ENCODE measurements at regions not wholly inside any gene's neighbourhood (a gene's known extent, or its start where the extent isn't known, plus 50 kb on each side); places are given as distances from the start of the nearest gene placed in this dataset.

DNA sequence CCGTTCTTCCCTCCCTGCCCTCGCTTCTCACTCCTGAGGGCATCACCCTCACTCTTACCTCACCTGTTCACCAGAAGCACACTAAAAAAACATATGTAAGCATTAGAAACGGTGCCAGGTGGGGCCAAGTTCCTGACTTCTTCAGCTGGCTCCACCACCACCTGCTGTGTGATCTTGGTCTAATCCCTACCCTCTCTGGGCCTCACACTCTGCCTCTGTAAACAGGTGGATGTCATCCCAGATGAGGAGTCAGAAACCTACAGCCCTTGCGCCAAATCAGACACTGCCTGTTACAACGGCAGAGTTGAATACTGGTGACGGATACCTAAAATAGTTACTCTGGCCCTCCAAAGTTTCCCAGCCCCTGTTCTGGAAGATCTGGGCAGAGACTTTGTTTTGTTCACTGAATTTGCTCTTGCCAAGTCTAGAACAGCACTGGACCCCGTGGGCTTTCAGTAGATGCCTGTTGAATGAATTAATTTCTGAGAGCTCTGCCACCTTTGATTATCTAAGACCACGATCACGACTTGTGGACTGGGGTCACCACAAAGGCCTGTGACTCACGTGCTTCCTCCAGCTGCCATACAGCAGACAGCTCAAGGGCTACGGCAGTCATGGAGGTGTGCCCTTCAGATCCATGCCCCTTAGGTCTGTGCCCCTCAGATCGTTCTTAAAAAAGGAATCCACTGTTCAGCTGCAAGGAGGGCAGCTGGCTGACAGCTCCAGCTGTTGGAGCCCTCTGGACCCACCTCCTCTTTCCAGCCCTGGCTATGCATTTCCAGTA, 71.9 kb downstream of the GSC start:
- CTCF ChIA-PET, result interaction anchor here (0.7 to 1.5 kb wide), 4 partner anchors 8 to 733 kb away, joined by 3 to 7 read pairs (median 4); no protein-coding TSS in a partner anchor
- no peaks in the 10 kb centered on the region for H3K36me3 ChIP-seq (ENCODE audit: control insufficient read depth in 2 of 2, insufficient read depth in 1 of 2, low read length in 2 of 2)
- no peak overlapping the region for H3K4me3 ChIP-seq (ENCODE audit: low read depth, low read length)
- H3K9me3 ChIP-seq (ENCODE audit: control insufficient read depth, insufficient read depth, low read depth, low read length), result no peaks in the 10 kb centered on the region
- no peaks in the 10 kb centered on the region for H3K4me1 ChIP-seq (ENCODE audit: control insufficient read depth, insufficient read depth, low read length)
- H3K27ac ChIP-seq (ENCODE audit: extremely low read depth, low read depth, low read length), result no peak overlapping the region
- POLR2A ChIA-PET, result no interaction called here
- TF ChIP-seq WT1 (tag by site-specific recombination; IDR thresholded peaks at IDR 0.05), result no peak
- no peak for TF ChIP-seq ZNF280D (tag by site-specific recombination; IDR thresholded peaks at IDR 0.05)
- 0 out of 2 replicates have a peak, but pooled peaks have one; percentile 22 for TF ChIP-seq ZNF768 (tag by site-specific recombination; IDR thresholded peaks at IDR 0.05)

- no peaks in the 10 kb centered on the region for H3K4me1 ChIP-seq (ENCODE audit: control insufficient read depth, insufficient read depth, low read length)
- TF ChIP-seq ZNF311 (tag by site-specific recombination; IDR thresholded peaks at IDR 0.05; ENCODE audit: borderline replicate concordance), result no peak
- TF ChIP-seq KLF8 (tag by site-specific recombination; IDR thresholded peaks at IDR 0.05), result no peak
- no peak for TF ChIP-seq ZNF558 (tag by site-specific recombination; IDR thresholded peaks at IDR 0.05)
- no peaks in the 10 kb centered on the region for H3K9me3 ChIP-seq (ENCODE audit: control insufficient read depth, insufficient read depth, low read depth, low read length)
- no peak overlapping the region for H3K27ac ChIP-seq (ENCODE audit: extremely low read depth, low read depth, low read length)
- POLR2A ChIA-PET, result no interaction called here
- CTCF ChIA-PET, result interaction anchor here (0.8 to 0.9 kb wide), 2 partner anchors 51 to 736 kb away, joined by 3 read pairs; no protein-coding TSS in a partner anchor
- H3K36me3 ChIP-seq (ENCODE audit: control insufficient read depth in 2 of 2, insufficient read depth in 1 of 2, low read length in 2 of 2), result no peaks in the 10 kb centered on the region
- no peak overlapping the region for H3K4me3 ChIP-seq (ENCODE audit: low read depth, low read length)
Measured at GRCh38 chr14:94696518-94696917, 73.4 kb downstream of the GSC start.

GRCh38 chr14:94695231-94695630, 74.7 kb downstream of the GSC start:
- H3K36me3 ChIP-seq (ENCODE audit: control insufficient read depth in 2 of 2, insufficient read depth in 1 of 2, low read length in 2 of 2), result no peaks in the 10 kb centered on the region
- TF ChIP-seq ZNF133 (tag by site-specific recombination; IDR thresholded peaks at IDR 0.05), result no peak
- TF ChIP-seq ZNF449 (tag by site-specific recombination; IDR thresholded peaks at IDR 0.05), result no peak
- no peak for TF ChIP-seq KLF10 (tag by site-specific recombination; IDR thresholded peaks at IDR 0.05)
- ChIA-PET CTCF (no interaction called here), POLR2A (no interaction called here)
- no peak overlapping the region for H3K27ac ChIP-seq (ENCODE audit: extremely low read depth, low read depth, low read length)
- no peaks in the 10 kb centered on the region for H3K4me1 ChIP-seq (ENCODE audit: control insufficient read depth, insufficient read depth, low read length)
- H3K9me3 ChIP-seq (ENCODE audit: control insufficient read depth, insufficient read depth, low read depth, low read length), result no peaks in the 10 kb centered on the region
- no peak overlapping the region for H3K4me3 ChIP-seq (ENCODE audit: low read depth, low read length)

DNA sequence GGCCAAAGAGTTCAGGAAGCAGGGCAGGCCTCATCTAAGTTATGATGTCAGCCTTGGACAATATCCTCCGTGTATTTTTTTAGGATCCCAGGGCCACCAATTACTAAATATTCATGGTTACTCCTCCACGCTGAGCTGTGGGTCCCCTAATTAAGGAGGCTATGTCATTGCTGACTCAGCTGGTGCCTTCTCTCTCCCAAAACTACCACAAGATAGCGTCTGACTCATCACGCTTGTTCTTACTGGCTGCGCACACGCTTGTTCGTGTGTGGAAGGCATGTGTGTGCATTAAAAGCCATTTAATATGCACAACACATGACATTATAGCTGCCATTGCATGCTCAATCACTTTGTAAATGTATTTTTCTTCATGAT, 78.3 kb downstream of the GSC start:
- TF ChIP-seq, protein P1, sequence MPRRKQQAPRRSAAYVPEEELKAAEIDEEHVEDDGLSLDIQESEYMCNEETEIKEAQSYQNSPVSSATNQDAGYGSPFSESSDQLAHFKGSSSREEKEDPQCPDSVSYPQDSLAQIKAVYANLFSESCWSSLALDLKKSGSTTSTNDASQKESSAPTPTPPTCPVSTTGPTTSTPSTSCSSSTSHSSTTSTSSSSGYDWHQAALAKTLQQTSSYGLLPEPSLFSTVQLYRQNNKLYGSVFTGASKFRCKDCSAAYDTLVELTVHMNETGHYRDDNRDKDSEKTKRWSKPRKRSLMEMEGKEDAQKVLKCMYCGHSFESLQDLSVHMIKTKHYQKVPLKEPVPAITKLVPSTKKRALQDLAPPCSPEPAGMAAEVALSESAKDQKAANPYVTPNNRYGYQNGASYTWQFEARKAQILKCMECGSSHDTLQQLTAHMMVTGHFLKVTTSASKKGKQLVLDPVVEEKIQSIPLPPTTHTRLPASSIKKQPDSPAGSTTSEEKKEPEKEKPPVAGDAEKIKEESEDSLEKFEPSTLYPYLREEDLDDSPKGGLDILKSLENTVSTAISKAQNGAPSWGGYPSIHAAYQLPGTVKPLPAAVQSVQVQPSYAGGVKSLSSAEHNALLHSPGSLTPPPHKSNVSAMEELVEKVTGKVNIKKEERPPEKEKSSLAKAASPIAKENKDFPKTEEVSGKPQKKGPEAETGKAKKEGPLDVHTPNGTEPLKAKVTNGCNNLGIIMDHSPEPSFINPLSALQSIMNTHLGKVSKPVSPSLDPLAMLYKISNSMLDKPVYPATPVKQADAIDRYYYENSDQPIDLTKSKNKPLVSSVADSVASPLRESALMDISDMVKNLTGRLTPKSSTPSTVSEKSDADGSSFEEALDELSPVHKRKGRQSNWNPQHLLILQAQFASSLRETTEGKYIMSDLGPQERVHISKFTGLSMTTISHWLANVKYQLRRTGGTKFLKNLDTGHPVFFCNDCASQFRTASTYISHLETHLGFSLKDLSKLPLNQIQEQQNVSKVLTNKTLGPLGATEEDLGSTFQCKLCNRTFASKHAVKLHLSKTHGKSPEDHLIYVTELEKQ (tag by site-specific recombination; IDR thresholded peaks at IDR 0.05; ENCODE audit: borderline replicate concordance), result no peak
- peak; percentile 71 for TF ChIP-seq ZFP69B (tag by site-specific recombination; IDR thresholded peaks at IDR 0.05)
- TF ChIP-seq, protein P2, sequence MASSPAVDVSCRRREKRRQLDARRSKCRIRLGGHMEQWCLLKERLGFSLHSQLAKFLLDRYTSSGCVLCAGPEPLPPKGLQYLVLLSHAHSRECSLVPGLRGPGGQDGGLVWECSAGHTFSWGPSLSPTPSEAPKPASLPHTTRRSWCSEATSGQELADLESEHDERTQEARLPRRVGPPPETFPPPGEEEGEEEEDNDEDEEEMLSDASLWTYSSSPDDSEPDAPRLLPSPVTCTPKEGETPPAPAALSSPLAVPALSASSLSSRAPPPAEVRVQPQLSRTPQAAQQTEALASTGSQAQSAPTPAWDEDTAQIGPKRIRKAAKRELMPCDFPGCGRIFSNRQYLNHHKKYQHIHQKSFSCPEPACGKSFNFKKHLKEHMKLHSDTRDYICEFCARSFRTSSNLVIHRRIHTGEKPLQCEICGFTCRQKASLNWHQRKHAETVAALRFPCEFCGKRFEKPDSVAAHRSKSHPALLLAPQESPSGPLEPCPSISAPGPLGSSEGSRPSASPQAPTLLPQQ (tag by site-specific recombination; IDR thresholded peaks at IDR 0.05), result peak; percentile 83
- ChIA-PET CTCF (interaction anchor here (0.6 to 4.6 kb wide), 6 partner anchors 45 to 869 kb away, joined by 3 to 33 read pairs (median 3); no protein-coding TSS in a partner anchor), POLR2A (no interaction called here)
- H3K4me3 ChIP-seq (ENCODE audit: low read depth, low read length), result no peak overlapping the region
- no peaks in the 10 kb centered on the region for H3K36me3 ChIP-seq (ENCODE audit: control insufficient read depth in 2 of 2, insufficient read depth in 1 of 2, low read length in 2 of 2)
- no peaks in the 10 kb centered on the region for H3K4me1 ChIP-seq (ENCODE audit: control insufficient read depth, insufficient read depth, low read length)
- H3K9me3 ChIP-seq (ENCODE audit: control insufficient read depth, insufficient read depth, low read depth, low read length), result no peaks in the 10 kb centered on the region
- H3K27ac ChIP-seq (ENCODE audit: extremely low read depth, low read depth, low read length), result no peak overlapping the region

Data from HEK293 (cell line).